Activated T-cell treated with anti-CD3 and anti-CD28 coated beads for 1 hour (primary cell): ENCODE measurements at regions not wholly inside any gene's neighbourhood (a gene's known extent, or its start where the extent isn't known, plus 50 kb on each side); places are given as distances from the start of the nearest gene placed in this dataset.

Source experiments
- DNase-seq: peaks from one replicate; pipeline ENCODE4 v3.0.0-alpha.2; 2020; ENCODE audit warnings: low read depth

DNA sequence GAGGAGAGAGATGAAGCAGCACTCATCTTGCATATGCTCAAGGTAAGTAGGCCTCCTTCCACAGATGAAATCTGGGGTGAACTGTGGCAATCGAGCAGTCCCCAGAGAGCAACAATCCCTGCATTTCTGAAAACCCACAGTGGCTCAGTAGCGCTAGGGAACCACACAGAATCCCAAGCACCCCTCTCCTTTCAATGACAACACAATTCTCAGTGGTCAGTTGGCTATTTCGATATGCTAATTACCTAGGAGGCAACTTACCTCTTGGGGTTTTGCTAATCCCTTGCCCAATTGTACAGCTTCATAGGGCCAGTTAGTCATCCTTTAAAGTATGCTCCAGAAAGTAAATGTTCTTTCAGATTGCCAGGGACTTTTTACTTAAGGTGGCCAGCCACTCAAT is 1035.7 kb downstream of the BCL11B start:
- DNase-seq, result no peak

DNA sequence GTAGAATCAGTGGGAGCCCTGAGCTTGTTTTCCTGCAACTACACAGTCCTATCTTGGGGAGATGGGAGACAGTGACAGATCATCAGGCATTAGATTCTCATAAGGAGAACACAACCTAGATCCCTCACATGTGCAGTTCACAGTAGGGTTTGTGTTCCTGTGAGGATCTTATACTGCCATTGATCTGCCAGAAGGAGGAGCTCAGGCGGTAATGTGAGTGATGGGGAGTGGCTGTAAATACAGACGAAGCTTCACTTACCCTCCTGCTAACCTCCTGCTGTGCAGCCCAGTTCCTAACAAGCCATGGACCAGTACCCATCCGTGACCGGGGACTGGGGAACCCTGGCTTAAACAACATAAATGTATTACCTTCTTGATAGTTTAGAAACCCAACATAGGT is 1034.1 kb downstream of the BCL11B start:
- no peak for DNase-seq

DNA sequence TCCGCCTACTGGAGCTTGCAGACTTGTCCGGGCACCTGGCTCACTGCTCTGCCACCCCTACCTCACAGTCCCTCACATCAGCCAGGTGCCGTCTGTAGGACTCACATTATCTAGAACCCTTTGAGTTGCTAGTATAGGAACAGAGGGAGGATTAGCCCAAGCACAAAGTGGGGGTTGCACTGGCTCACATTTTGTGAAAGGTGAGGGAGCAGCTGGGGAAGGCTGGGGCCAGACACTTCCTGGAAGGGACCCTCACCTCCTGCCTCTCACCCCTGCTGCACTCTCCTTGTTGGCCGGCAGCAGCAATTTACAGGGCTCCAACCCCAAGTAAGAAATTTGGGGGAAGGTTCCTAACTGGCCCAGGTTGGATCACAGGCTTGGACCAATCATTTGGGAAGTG is 1031.6 kb downstream of the BCL11B start:
- DNase-seq, result no peak

DNA sequence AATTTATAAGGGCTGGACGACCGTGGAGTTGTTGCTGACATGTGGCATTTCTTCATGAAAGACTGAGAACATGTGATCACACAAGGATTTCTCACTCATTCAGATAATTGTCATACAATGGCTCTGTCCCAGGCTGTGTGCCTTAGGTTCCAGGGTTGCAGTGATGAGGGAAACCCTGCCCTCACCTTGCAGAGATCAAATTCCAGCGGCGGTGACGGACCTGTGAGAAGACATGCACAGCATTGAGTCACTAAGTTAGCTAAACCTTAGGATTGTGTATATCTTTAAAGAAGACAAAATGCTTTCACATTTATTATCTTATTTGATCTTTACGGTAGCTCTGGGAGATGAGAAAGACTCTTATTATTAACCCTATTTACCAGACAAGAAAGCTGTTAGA is 1029.1 kb downstream of the BCL11B start:
- no peak for DNase-seq

DNA sequence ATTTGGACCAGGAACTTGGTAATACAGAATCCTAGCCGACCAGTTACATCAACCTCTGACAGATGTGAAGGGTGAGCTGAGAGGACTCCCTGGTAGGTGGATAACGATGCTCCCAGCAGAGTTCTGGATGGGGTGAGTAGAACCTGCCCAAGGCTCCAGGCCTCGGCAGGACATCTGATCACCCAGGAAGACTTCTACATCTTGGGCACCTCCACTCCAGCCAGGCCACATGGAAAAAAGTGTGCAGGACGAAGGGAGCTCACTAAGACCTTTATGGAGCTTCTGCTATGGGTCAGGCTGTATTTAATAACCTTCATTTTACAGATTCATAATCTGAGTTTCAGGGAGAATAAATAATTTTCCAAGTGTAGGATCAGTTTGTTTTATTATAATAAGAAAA is 1028.7 kb downstream of the BCL11B start:
- no peak for DNase-seq

DNA sequence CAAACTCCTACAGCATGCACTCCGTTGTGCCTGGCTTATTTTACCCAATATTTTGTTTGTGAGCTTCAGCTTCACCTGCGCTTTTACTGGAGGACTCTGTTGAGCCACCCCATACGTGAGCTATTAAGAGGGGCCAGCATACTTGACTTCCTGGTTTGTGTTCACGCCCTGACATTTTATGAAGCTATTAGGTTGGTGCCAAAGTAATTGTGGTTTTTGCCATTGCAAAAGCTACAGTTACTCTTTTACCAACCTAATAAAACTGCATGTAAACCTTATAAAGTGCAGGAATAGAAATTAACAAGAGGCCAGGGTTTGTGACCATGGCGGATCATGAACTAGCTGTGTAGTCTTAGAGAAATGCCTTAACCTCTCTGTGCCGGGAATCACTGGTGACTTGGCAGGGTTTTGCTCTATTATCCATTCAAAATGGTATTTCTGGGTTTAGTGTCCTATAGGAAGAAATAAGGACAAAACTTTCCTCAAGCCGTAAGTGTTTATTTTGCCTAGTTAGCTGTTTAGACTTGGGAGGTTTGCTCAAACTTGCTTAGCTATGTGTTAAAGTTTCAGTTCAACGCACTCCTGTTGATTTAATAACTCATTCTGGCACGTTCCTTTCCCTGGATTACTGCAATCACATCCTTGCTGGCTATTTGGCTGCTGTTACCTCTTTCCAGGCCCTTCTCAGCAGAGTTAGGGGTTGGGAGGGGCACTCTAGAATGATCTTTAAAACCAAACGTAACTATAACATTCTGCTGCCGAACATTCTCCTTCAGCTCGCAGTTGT is 1027.6 kb downstream of the BCL11B start:
- DNase-seq, result no peak

DNA sequence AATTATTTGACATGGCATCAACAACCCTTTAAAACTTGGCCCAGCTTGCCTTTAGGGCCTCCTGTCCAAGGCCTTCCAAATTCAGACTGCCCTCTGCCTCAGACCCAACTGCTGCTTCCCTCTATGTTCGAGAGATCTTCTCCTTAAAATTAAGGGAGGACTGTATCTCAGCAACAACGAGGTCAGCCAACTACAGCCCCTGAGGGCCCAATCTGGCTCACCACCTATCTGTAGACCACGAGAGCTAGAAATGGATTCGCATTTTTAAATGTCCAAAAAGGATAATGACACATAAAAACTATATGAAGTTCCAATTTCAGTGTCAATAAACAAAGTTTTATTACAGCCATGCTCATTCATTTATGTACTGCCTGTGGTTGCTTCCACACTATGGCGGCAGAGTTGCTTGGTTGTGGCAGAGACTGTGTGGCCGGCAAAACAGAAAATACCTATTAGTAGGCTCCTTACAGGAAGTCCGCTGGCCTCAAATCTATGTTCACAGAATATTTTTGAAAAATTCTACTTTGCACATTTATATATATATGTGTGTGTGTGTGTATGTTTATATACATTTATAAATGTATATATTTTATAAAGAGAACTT is 1026.9 kb downstream of the BCL11B start:
- no peak for DNase-seq

DNA sequence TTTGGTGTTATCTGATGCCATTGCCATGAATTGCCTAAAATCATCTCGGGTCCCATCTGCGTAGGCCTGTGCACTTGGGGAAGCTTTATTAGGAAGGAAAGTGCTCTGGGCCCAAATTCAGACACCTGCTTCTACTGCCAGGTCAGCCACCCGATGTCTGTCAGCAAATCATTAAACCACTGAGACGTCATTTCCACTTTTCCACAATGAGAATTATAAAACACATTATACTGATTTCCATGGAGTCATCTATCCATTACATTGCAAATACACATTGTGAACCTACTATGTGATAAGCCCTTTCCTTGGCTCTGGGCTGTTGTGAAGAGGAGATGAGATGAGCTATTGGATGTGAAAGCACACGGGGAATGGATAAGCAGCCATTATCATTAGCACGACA is 1022.9 kb downstream of the BCL11B start:
- DNase-seq, result no peak

DNA sequence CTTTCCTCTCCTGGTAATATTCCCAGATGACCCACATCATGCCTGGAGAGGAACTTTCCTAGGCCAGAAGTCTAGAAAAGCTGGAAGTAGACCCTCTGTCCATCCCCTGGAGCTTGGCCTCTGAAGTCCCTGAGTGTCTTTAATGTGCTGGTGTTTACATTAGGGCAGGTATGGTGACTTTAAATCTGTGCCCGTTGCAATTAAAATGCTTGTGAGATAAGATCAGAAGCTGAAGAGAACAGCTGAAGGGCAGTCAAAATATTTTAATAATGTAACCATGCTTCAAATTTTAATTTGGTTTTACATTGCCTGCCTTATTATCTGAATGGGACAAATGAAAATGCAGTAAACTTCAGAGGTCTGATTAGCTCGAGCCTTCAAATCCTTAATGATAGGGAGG is 1022.5 kb downstream of the BCL11B start:
- no peak for DNase-seq

DNA sequence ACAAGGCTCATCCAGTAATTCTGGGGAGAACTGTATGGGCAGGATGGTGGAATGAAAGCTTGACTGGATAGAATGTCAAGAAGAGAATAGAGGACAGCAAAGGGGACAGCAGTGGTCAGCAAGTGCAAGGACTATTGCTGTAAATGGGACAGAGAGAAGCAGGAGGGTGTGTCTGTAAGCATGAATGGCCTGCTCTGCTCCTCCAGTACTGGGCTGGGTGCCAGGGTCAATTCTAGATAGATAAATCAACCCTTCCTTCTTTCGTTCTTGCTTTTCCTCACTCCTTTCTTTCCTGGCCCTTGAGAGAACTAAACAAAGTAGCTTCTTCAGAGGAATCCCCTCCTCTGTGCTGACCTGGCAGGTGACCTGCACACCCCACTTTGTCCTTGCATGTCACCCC is 1019.2 kb downstream of the BCL11B start:
- no peak for DNase-seq

DNA sequence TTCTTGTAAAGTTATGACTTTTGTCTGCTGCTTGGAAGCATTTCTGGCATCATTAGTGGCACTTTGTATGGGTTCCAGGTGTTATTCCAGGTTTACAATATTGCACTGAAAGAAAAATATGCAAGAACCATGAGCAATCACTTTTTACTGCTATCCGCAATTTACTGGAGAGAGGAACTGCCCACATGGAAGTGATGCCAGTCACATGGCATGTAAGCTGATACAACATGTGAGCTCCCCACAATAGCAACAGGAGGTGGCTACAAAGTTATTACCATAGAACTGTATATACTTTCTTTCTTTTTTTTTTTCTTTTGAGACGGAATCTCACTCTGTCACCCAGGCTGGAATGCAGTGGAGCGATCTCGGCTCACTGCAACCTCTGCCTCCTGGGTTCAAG is 1012.1 kb downstream of the BCL11B start:
- DNase-seq, result no peak

DNA sequence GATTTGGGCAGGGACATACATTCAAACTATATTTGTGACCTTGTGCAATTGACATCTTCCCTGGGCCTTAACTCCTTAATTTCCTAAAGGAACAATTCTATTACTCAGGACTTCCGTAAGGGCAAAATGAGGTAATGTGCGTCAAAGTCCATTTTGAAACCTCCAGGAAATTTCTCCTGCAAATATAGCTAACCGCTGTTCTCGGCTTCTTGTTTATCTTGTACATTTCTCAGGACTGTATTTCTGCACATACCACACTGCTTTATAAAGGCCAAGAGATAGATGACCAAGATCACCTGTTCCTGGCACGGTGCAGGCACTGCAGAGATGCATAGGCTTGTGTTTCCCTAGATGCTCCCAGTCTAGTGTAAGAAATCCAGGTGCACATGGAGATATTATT is 1009.4 kb downstream of the BCL11B start:
- DNase-seq, result no peak

DNA sequence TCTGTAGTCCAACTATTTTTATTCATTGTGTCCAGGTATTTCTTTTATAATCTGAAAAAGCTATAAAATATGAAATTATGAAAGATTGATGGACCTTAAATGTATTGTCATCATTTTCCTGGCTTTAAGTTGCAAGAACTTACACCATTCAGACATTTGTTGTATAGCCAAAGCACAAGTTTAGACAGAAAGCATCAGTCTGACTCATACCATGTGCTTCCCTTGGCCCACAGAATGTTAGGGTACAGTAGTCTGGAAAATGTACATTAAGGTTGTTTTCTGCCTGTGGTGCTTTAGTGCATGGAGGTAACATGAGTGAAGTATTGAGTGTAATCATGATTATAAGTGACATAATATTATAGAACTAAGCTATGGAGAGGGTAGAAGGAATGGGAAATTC is 1002.5 kb downstream of the BCL11B start:
- DNase-seq, result no peak

DNA sequence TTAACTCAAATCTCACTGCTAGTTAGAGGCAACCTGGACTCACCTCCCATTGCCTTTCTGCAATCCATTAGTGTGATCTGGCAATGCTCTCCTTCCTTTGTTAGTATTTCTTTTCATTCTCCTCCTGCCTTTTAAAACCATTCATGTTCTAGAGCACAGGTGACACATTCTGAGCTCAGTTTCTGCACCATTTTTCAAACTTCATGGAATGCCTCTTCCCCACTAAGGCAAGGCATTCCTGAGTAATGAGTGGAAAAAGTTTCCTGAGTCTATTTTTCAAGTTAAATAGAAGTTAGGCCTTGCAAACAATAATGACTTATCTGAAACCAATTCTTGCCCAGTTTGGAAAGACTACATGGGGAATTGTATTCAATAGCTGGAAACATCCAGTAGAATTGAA is 1001.8 kb downstream of the BCL11B start:
- DNase-seq, result no peak

DNA sequence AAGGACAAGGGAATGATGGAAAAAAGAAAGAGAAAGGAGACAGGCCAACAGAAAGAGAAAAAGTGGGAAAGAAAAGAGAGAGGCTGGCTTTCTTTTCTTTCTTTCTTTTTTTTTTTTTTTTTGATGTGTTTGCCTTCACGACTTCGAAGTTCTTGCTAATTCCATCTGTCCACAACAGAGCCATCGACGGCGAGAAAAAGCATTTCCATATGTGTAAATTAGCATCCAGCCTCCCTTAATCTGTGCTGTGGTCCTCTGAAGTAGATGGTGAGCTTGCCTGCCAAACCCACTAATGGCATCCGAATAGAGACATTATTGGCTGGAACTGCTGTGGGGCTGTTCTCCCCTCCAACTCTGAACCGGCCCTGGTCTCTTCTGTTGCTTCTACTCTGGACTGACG is 997.4 kb downstream of the BCL11B start:
- no peak for DNase-seq

DNA sequence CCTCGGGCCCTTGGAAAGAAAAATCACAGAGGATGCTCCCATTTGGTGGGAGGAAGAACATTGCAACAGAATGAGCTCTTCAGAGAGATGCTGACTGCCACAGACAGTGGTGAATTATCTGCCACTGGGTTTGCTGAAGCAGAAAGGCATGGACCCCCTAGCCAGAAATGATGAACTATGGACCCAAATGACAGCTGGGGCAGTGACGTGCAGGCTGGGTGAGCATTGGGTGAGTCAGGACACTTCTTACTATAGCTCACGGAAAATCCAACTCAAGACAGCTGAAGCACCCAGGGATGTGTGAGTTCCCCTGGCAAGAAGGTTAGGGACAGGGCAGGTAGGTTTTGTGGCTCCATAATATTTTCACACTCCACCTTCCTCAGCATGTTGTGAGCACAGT is 993.2 kb downstream of the BCL11B start:
- DNase-seq, result no peak

DNA sequence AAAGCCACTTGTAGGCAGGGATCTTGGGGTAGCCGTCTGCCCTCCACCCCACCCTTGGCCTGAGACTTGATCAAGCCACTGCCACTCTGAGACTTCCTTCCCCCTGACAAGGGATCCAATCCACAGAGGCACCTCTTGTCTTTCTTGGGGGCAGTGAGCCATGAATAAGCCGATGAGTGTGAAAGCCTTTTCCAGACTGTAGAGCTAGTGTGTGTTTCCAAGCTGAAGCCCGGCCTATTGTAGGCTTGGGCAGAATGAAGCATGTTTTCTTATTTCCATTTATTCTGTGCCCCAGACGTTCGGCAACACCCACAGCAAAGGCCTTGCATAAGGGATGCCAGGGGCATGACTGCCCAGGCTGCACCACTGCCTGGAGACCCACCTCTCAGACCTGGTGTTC is 991.6 kb downstream of the BCL11B start:
- no peak for DNase-seq

DNA sequence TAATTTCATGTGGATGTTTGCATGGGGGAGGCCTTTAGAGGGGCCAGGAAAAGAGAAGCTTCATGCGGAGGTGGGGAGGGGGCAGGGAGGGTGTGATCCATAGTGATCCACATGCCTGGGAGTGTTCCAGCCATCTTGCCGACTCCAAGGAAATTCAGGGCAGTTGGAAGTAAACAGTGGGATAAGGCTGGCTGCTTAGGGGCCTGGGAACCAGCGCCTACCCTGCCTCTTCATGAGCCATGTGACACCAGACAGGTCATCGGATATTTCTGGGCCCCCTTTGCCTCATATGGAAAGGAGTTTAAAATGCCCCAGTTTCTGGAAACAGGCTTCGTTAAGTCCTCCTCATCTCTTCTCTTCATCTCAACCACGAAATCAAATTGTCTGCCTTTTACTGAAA is 983.2 kb downstream of the BCL11B start:
- DNase-seq, result no peak

DNA sequence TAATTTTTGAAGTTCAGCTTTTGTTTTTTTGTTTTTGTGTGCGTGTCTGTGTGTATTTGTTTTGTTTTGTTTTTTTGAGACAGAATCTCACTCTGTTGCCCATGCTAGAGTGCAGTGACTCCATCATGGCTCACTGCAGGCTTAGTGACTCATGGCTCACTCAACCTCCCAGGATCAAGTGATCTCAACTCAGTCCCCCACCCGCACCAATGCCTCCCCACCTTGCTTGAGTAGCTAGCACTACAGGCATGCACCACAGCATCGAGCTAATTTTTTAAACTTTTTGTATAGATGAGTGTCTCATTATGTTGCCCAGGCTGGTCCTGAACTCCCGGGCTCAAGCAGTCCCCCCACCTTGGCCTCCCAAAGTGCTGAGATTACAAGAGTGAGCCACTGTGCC is 981.4 kb downstream of the BCL11B start:
- no peak for DNase-seq

DNA sequence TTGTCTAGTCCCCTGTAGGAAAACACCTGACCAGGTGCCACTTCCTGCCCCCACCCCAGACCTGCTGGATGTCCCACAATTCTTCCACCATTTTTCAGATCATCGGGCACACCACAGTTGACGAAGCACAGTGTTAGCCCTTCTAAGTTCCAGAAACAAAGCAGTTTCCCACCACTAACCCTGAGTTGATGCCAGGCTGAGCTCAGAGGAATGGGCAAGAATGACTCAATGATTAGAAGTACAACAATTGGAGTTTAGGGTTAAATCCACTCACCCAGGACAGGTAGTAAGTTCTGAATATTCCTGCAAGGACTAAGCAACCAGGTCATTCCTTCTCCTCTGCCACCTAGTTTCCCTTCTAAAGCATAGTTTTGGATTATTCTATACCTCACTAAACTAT is 979.8 kb downstream of the BCL11B start:
- DNase-seq, result no peak

DNA sequence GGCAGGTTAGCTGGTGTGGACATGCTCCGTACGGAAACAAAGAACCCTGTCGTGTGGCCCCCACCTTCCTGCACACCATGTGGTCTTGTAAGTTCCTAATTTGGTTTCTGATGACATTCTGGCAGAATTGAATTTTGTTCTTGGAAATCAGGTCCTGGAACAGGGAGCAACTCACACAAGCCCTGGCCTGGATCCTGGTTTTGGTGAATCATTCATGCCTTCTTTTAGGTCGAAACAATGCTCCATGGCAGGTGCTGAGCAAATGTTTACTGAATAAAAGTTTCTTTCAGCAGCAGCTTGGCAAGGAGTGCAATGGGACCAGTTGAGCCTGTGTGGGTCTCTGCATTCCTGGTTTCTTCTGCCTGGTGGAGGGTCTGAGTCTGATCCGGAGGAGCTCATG is 978.4 kb downstream of the BCL11B start:
- DNase-seq, result no peak

DNA sequence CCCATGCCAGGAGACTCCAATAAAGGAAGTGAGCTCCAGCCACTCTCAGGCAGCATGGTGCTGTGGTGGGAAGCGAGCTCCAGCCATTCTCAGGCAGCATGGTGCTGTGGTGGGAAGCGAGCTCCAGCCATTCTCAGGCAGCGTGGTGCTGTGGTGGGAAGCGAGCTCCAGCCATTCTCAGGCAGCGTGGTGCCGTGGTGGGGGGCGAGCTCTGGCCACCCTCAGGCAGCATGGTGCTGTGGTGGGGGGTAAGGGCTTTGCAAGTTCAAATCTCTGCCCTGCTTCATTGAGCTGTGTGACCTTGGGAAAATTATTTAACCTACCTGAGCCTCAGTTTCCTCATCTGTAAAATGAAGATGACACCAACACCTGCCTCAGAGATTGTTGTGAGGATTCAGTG is 975.1 kb downstream of the BCL11B start:
- no peak for DNase-seq

DNA sequence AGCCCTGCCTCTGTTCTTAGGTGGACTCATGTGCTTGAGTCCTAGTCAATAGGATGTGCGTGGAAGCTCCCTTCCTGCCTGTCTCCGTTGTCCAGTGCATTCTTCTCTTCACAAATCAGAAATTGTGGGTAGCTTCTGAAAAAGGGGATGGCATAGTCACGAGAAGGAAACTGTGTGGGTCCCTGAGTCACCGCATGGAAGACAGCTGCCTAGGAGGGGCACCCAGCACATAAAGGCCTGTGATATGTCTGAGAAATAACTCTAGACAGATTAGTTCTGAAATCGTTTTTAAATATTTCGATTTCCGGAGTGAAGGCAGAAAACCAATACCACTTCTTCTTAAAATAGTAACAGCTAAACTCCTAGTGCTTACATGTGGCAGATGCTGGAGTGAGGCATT is 974.4 kb downstream of the BCL11B start:
- no peak for DNase-seq
